ENCODE measurements at regions not wholly inside any gene's neighbourhood (a gene's known extent, or its start where the extent isn't known, plus 50 kb on each side); places are given as distances from the start of the nearest gene placed in this dataset.

GRCh38 chr3:168545591-168545990 lies 449.9 kb upstream of the GOLIM4 start:
- FAIRE-seq (no peak), ATAC-seq (no peak)
- no TSS peak for BruUV-seq (replicated peaks)
- no peak for TF ChIP-seq ZHX1 (CRISPR knock-in tag; IDR thresholded peaks at IDR 0.05; ENCODE audit: low read depth)
- no peak for TF ChIP-seq ZNF782 (CRISPR knock-in tag; IDR thresholded peaks at IDR 0.05; ENCODE audit: borderline replicate concordance)
- TF ChIP-seq RBFOX2 (IDR thresholded peaks at IDR 0.05; ENCODE audit: low read depth, low read length), result no peak
- no peak for TF ChIP-seq DRAP1 (CRISPR knock-in tag; IDR thresholded peaks at IDR 0.05)
- no peak for TF ChIP-seq ZNF142 (CRISPR knock-in tag; IDR thresholded peaks at IDR 0.05)
- no peak for TF ChIP-seq ZNF510 (CRISPR knock-in tag; IDR thresholded peaks at IDR 0.05; ENCODE audit: low read depth)
- TF ChIP-seq U2AF1 (optimal IDR thresholded peaks at IDR 0.05; ENCODE audit: low read depth, low read length), result no peak
- TF ChIP-seq AKNA (CRISPR knock-in tag; IDR thresholded peaks at IDR 0.05; ENCODE audit: borderline replicate concordance), result no peak
- TF ChIP-seq THAP11 (CRISPR knock-in tag; IDR thresholded peaks at IDR 0.05), result no peak
- TF ChIP-seq HDAC2 (CRISPR knock-in tag; IDR thresholded peaks at IDR 0.05), result no peak

More at GRCh38 chr3:168545591-168545990, 449.9 kb upstream of the GOLIM4 start:
- Histone ChIP-seq H3K36me3 (replicated peaks in 1 of 2; ENCODE audit: control insufficient read depth in 1 of 2, insufficient read depth in 2 of 2, low read length in 2 of 2) (no peaks in the 10 kb centered on the region), H3K4me1 (ENCODE audit: insufficient read depth, low read length) (no peaks in the 10 kb centered on the region), H3K9ac (ENCODE audit: insufficient read depth, low read depth, low read length) (no peak overlapping the region), H3K79me2 (ENCODE audit: insufficient read depth, low read length) (no peaks in the 10 kb centered on the region), H3K4me3 (replicated peaks in 1 of 3; ENCODE audit: insufficient read depth in 1 of 3, low read depth in 2 of 3, low read length in 3 of 3) (no peak overlapping the region), H3K27me3 (ENCODE audit: control insufficient read depth in 1 of 2, insufficient read depth in 2 of 2, low read length in 2 of 2) (no peaks in the 10 kb centered on the region), H3K27ac (ENCODE audit: extremely low read length, insufficient read depth, low read length) (no peak overlapping the region), H4K20me1 (ENCODE audit: insufficient read depth, low read length) (no peaks in the 10 kb centered on the region), H3K9me3 (ENCODE audit: low read length) (no peaks in the 10 kb centered on the region), H2AFZ (ENCODE audit: low read length) (no peak overlapping the region), H3K4me2 (ENCODE audit: low read depth, low read length) (no peak overlapping the region)
- intact Hi-C loops (cut with micrococcal nuclease; ENCODE audit: unreplicated experiment) (no loop called here), in situ Hi-C loops (cut with HindIII; ENCODE audit: extremely low pct_ligation_motif_present, low pct_unique_long_range_greater_than_20kb) (no loop called here)
- ChIA-PET POLR2A (no interaction called here), CTCF (ENCODE audit: low intra/inter-chr PET ratio, low total read pairs) (no interaction called here)
- 0% methylated on average over 1 of the region's 1 CpG for WGBS (ENCODE audit: low lambda C conversion rate)
- DNase-seq (ENCODE audit: low spot score), result no peak
